NCI-H1105 (cell line): ENCODE measurements at regions not wholly inside any gene's neighbourhood (a gene's known extent, or its start where the extent isn't known, plus 50 kb on each side); places are given as distances from the start of the nearest gene placed in this dataset.

ENCODE experiments used
- DNase-seq: peaks from one replicate; lab custom pipeline; 2025; lab: John Stamatoyannopoulos, UW

GRCh38 chr2:133768658-133769435, 200.6 kb upstream of the NCKAP5 start:
- DNase-seq = no peak

GRCh38 chr2:133773854-133774653, 205.8 kb upstream of the NCKAP5 start:
- no peak for DNase-seq

DNA sequence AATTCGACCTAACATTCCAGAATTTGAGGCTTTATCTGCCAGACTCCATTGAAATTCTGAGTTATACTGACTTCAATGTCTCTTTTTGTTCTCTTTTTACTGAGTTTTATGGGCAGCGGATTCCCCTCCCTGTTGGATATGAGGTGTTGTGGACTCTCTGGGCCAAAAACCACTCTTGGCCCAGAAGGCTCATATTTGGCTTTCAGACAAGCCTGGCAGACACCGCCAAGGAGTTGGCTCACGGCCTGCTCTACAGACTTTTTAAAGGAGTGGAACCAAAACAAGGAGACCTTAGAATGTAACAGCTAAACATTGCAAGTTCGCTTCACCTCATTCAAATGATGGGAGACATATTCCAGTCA, 206.4 kb upstream of the NCKAP5 start:
- DNase-seq = no peak

DNA sequence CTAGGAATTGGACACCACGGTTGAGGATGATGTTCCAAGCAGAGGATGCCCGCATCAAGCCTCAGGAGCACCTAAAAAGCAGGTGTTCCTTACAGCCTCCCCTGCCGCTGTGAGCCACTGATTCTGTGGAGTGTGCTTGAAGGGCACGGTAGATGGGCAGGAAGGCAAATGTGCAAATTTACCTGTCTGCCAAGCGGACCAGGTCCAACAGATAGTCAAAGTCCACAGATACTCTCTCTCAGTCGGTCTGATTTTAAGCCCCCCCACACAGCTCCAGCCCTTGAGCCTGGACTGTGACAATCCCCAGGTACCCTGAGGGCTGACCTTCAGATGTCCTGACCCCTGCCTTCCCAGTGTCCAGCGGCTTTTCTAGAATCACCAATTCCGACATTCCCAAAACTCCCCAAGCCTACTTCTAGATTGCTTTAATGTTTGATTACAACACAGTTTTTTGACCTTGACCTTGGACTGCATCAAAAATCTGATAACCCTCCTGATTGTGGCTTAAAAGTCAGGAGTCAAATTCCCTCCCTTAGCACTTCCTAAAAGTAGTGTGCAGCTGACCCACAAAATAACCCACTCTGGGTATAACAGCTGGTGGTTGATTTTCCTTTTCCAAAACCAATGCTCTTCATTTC, 208.8 kb upstream of the NCKAP5 start:
- DNase-seq = no peak

- no peak for DNase-seq
Observed at GRCh38 chr2:133777574-133777960, 209.3 kb upstream of the NCKAP5 start.

- DNase-seq = peak; percentile 64
Observed at GRCh38 chr2:133780099-133780996, 212.1 kb upstream of the NCKAP5 start.

GRCh38 chr2:133780997-133781513, 212.8 kb upstream of the NCKAP5 start:
- DNase-seq = no peak

DNA sequence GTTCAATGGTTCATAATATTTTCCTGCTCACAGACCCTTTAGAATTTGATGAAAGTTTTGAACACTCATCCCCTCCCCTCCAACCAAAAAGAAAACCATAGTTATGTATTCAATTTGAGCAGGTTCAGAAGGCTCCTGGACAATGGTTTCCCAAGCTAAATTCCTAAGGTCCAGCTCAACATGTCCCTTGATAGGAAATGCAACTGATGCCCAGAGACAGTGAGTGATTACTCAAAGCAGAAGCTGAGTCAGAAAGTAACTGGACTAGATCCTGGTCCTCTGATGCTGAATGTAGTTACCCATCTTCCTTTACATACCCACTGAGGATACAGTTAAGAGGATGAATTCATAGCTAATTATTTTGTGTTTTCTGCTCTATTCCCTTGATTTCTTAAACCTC, 218.9 kb upstream of the NCKAP5 start:
- no peak for DNase-seq

- DNase-seq = no peak
Observed at GRCh38 chr2:133787651-133788050, 219.4 kb upstream of the NCKAP5 start.

DNA sequence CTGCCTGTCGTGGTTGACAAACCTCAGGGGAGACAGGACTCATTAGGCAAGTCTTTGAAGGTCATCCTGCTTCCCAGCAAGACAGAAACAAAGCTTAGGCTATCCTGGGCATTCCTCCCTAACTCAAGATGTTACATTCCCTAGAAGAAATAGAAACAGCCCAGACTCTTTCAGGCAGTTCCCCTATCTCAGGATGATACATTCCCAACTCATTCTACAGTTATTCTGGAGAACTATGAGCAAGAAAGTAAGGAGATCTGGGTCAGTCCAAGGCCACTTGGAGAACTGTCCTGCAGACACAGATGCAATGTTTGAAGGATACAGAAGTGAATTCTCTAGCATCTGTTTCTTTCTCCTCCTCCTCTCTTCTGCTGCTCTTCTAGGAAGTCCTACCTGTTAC, 220.1 kb upstream of the NCKAP5 start:
- DNase-seq = no peak

GRCh38 chr2:133789743-133790142, 221.5 kb upstream of the NCKAP5 start:
- DNase-seq = no peak

GRCh38 chr2:133790711-133791110, 222.4 kb upstream of the NCKAP5 start:
- no peak for DNase-seq

DNA sequence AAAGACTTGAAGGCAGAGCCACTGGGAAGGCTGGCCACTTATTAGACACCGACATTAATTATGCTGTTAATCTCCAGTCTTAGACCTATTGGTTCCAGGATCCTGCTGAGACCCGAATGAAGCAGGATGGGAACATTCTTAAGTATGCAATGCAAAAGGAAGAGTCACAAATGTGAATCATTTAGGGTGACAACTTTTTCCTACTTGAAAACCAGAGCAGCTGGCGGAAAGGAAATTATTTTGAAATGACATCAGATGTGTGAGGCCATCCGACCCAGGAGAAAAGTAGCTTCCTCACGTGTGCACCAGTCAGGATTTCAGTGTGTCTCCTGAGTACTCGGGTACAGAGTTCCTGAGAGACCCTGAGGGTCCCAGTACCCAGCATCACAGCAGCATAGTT, 222.9 kb upstream of the NCKAP5 start:
- no peak for DNase-seq

GRCh38 chr2:133792223-133792622, 224.0 kb upstream of the NCKAP5 start:
- no peak for DNase-seq

DNA sequence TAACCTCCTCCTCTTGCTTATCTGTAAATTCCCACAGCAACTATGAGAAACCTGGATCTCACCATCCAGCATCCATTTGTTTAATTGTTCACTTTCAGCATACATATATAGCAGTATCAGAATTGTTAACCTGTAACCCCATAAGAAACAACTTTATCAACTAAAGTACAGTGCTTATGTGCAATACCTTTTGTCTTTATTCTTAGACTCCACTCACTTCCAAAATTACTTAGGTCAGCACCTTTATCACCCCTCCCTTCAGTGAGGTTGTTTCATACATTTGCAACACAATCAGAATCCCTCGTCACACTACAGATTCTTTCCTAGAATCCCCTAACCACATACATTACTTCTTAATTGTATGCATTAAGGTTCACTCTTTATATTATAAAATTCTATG, 225.9 kb upstream of the NCKAP5 start:
- no peak for DNase-seq

- no peak for DNase-seq
Observed at GRCh38 chr2:133801946-133802345, 233.7 kb upstream of the NCKAP5 start.

DNA sequence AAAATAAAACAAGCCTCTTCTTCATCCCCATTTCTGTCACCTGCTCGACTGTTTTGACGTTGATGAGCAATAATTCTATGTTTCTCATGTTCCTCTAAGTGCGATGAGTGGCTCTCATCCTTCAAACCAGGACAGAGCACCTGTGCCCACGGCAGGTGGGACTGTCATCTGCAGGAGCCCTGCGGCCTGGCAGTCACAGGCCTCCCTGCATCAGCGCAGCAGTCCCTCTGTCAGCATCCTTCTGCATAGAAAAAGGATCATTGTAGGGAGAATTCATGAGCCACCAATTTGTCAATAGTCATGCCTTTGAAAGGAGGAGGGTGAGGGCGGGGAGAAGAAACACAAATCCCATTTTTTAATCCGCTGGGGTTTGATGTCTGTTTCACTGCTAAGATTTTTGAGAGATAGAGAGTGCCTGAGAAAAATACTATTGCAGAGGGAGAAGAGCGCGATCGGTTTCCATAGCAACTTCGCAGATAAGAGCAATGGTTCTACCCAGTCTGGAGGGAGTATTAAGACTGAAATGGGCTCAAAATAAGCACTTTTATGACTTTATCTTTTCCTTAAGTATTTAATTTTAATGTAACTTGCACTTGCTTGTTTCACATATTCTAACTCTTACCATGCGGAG, 234.3 kb upstream of the NCKAP5 start:
- no peak for DNase-seq

DNA sequence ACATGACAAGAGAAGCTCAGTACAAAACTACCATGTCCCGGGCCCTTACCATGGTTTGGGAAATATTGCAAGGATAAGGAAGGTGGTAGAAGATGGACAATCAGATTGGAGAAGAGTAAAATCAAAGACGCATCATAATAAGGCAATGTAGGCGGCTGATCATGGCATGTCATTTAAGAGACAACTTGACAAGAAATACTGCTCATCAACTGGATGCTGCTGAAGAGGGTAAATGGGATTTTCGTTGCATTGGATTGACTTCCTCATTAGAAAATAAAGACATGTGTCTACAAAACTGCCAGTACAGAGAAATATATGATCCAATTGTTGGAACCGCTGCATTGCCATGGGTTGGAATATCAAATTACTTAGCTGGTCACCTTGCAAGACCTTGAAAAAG, 238.3 kb upstream of the NCKAP5 start:
- DNase-seq = no peak

GRCh38 chr2:133809485-133809884, 241.2 kb upstream of the NCKAP5 start:
- no peak for DNase-seq

DNA sequence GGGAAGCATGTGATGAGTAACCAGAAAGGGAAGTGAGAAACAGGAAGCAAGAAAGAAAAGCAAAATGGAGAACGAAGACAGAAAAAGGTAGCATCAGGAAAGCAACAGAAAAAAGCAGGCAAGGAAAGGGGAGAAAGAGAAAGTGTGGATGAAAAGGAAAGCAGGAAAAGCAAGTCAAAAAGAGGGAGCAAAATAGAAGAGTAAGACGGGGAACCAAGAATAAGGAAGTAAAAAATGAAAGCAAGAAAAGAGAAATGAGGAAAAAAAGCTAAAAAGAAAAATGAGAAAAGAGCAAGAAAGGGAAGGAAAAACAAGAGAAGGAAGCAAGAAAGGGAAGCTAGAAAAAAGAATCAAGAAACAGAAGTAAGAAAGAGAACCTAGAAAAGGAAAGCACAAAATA, 242.3 kb upstream of the NCKAP5 start:
- no peak for DNase-seq

- no peak for DNase-seq
Observed at GRCh38 chr2:133811409-133812125, 243.3 kb upstream of the NCKAP5 start.
